WTC11 (cell line): ENCODE measurements at regions not wholly inside any gene's neighbourhood (a gene's known extent, or its start where the extent isn't known, plus 50 kb on each side); places are given as distances from the start of the nearest gene placed in this dataset.

Experiments used
- CTCF ChIP-seq: fragments of 200-600 bp; IDR thresholded peaks from 2 replicates; pipeline ENCODE4 v1.8.0; 2022; ENCODE audit warnings: antibody characterized with exemption
- FOXP1 ChIP-seq: sonication (generic); formaldehyde crosslinking; IDR thresholded peaks from 2 replicates; pipeline ENCODE4 v1.8.0; 2022; ENCODE audit warnings: missing genetic modification reagents, mild to moderate bottlenecking, moderate library complexity, borderline replicate concordance
- SMAD3 ChIP-seq: sonication (generic); formaldehyde crosslinking; IDR thresholded peaks from 2 replicates; pipeline ENCODE4 v1.8.0; 2022; ENCODE audit warnings: missing genetic modification reagents, mild to moderate bottlenecking, borderline replicate concordance
- SOX15 ChIP-seq: fragments of 250-450 bp; sonication (Bioruptor Pico); IDR thresholded peaks from 2 replicates; pipeline ENCODE4 v1.9.0; 2021; ENCODE audit warnings: mild to moderate bottlenecking
- ZBTB21 ChIP-seq: sonication (generic); formaldehyde crosslinking; IDR thresholded peaks from 2 replicates; pipeline ENCODE4 v1.8.1; 2023; ENCODE audit warnings: mild to moderate bottlenecking, missing genetic modification reagents, borderline replicate concordance
- TF ChIP-seq, protein P1 (sequence below): sonication (generic); formaldehyde crosslinking; IDR thresholded peaks from 2 replicates; pipeline ENCODE4 v1.8.1; 2023; ENCODE audit warnings: mild to moderate bottlenecking, moderate library complexity, missing genetic modification reagents
- TF ChIP-seq, protein P2 (sequence below): sonication (generic); formaldehyde crosslinking; IDR thresholded peaks from 2 replicates; pipeline ENCODE4 v1.8.0; 2023; ENCODE audit warnings: missing genetic modification reagents, mild to moderate bottlenecking, borderline replicate concordance
- TF ChIP-seq, protein P3 (sequence below): sonication (generic); formaldehyde crosslinking; IDR thresholded peaks from 2 replicates; pipeline ENCODE4 v1.8.1; 2023; ENCODE audit warnings: mild to moderate bottlenecking, missing genetic modification reagents, borderline replicate concordance

GRCh38 chr4:137307806-137308205 is 224.5 kb downstream of the PCDH18 start:
- TF ChIP-seq, protein P1, sequence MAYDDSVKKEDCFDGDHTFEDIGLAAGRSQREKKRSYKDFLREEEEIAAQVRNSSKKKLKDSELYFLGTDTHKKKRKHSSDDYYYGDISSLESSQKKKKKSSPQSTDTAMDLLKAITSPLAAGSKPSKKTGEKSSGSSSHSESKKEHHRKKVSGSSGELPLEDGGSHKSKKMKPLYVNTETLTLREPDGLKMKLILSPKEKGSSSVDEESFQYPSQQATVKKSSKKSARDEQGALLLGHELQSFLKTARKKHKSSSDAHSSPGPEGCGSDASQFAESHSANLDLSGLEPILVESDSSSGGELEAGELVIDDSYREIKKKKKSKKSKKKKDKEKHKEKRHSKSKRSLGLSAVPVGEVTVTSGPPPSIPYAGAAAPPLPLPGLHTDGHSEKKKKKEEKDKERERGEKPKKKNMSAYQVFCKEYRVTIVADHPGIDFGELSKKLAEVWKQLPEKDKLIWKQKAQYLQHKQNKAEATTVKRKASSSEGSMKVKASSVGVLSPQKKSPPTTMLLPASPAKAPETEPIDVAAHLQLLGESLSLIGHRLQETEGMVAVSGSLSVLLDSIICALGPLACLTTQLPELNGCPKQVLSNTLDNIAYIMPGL, result no peak
- TF ChIP-seq, protein P2, sequence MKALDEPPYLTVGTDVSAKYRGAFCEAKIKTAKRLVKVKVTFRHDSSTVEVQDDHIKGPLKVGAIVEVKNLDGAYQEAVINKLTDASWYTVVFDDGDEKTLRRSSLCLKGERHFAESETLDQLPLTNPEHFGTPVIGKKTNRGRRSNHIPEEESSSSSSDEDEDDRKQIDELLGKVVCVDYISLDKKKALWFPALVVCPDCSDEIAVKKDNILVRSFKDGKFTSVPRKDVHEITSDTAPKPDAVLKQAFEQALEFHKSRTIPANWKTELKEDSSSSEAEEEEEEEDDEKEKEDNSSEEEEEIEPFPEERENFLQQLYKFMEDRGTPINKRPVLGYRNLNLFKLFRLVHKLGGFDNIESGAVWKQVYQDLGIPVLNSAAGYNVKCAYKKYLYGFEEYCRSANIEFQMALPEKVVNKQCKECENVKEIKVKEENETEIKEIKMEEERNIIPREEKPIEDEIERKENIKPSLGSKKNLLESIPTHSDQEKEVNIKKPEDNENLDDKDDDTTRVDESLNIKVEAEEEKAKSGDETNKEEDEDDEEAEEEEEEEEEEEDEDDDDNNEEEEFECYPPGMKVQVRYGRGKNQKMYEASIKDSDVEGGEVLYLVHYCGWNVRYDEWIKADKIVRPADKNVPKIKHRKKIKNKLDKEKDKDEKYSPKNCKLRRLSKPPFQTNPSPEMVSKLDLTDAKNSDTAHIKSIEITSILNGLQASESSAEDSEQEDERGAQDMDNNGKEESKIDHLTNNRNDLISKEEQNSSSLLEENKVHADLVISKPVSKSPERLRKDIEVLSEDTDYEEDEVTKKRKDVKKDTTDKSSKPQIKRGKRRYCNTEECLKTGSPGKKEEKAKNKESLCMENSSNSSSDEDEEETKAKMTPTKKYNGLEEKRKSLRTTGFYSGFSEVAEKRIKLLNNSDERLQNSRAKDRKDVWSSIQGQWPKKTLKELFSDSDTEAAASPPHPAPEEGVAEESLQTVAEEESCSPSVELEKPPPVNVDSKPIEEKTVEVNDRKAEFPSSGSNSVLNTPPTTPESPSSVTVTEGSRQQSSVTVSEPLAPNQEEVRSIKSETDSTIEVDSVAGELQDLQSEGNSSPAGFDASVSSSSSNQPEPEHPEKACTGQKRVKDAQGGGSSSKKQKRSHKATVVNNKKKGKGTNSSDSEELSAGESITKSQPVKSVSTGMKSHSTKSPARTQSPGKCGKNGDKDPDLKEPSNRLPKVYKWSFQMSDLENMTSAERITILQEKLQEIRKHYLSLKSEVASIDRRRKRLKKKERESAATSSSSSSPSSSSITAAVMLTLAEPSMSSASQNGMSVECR, result no peak
- TF ChIP-seq CTCF (no peak), SOX15 (CRISPR knock-in tag) (no peak), SMAD3 (CRISPR knock-in tag) (no peak), FOXP1 (CRISPR knock-in tag) (no peak), ZBTB21 (CRISPR knock-in tag) (no peak)
- TF ChIP-seq, protein P3, sequence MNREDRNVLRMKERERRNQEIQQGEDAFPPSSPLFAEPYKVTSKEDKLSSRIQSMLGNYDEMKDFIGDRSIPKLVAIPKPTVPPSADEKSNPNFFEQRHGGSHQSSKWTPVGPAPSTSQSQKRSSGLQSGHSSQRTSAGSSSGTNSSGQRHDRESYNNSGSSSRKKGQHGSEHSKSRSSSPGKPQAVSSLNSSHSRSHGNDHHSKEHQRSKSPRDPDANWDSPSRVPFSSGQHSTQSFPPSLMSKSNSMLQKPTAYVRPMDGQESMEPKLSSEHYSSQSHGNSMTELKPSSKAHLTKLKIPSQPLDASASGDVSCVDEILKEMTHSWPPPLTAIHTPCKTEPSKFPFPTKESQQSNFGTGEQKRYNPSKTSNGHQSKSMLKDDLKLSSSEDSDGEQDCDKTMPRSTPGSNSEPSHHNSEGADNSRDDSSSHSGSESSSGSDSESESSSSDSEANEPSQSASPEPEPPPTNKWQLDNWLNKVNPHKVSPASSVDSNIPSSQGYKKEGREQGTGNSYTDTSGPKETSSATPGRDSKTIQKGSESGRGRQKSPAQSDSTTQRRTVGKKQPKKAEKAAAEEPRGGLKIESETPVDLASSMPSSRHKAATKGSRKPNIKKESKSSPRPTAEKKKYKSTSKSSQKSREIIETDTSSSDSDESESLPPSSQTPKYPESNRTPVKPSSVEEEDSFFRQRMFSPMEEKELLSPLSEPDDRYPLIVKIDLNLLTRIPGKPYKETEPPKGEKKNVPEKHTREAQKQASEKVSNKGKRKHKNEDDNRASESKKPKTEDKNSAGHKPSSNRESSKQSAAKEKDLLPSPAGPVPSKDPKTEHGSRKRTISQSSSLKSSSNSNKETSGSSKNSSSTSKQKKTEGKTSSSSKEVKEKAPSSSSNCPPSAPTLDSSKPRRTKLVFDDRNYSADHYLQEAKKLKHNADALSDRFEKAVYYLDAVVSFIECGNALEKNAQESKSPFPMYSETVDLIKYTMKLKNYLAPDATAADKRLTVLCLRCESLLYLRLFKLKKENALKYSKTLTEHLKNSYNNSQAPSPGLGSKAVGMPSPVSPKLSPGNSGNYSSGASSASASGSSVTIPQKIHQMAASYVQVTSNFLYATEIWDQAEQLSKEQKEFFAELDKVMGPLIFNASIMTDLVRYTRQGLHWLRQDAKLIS (CRISPR knock-in tag), result no peak
